HG02759 (cell line): ENCODE measurements at regions not wholly inside any gene's neighbourhood (a gene's known extent, or its start where the extent isn't known, plus 50 kb on each side); places are given as distances from the start of the nearest gene placed in this dataset.
"Not testable (repeated sequence)": the region's sequence is repeated elsewhere in the genome, so short reads cannot be mapped to it uniquely, and the experiment has no call there.

Experiments used
- ATAC-seq: cut with Tn5 transposase; IDR thresholded peaks from one replicate; pipeline ENCODE4 v1.9.1; 2021; ENCODE audit warnings: mild to moderate bottlenecking, moderate library complexity; ENCODE audit not compliant: unreplicated experiment

GRCh38 chr9:41839786-41840185, 289.4 kb downstream of the CNTNAP3B start:
- not testable (repeated sequence) for ATAC-seq

GRCh38 chr9:41838953-41839352, 290.3 kb downstream of the CNTNAP3B start:
- not testable (repeated sequence) for ATAC-seq

- not testable (repeated sequence) for ATAC-seq
Measured at GRCh38 chr9:41838562-41838851, 290.7 kb downstream of the CNTNAP3B start.

- not testable (repeated sequence) for ATAC-seq
Measured at GRCh38 chr9:41837684-41838561, 291.3 kb downstream of the CNTNAP3B start.

- not testable (repeated sequence) for ATAC-seq
Measured at GRCh38 chr9:41833108-41833507, 296.1 kb downstream of the CNTNAP3B start.

- ATAC-seq: not testable (repeated sequence)
Measured at GRCh38 chr9:41824723-41825122, 304.5 kb downstream of the CNTNAP3B start.

- not testable (repeated sequence) for ATAC-seq
Measured at GRCh38 chr9:41802706-41803105, 326.5 kb downstream of the CNTNAP3B start.

- ATAC-seq: not testable (repeated sequence)
Measured at GRCh38 chr9:41798684-41799083, 330.5 kb downstream of the CNTNAP3B start.

GRCh38 chr9:41790719-41791363, 338.4 kb downstream of the CNTNAP3B start:
- not testable (repeated sequence) for ATAC-seq

- not testable (repeated sequence) for ATAC-seq
Measured at GRCh38 chr9:41790007-41790406, 339.2 kb downstream of the CNTNAP3B start.

GRCh38 chr9:41789387-41789786, 339.8 kb downstream of the CNTNAP3B start:
- ATAC-seq: not testable (repeated sequence)

- peak; percentile 46 for ATAC-seq
Measured at GRCh38 chr9:41787951-41788350, 341.3 kb downstream of the CNTNAP3B start.

GRCh38 chr9:41787270-41787669, 342.0 kb downstream of the CNTNAP3B start:
- not testable (repeated sequence) for ATAC-seq

- ATAC-seq: not testable (repeated sequence)
Measured at GRCh38 chr9:41784006-41784405, 345.2 kb downstream of the CNTNAP3B start.

- not testable (repeated sequence) for ATAC-seq
Measured at GRCh38 chr9:41783070-41783810, 346.0 kb downstream of the CNTNAP3B start.

GRCh38 chr9:41781899-41782298, 347.3 kb downstream of the CNTNAP3B start:
- ATAC-seq: not testable (repeated sequence)

- not testable (repeated sequence) for ATAC-seq
Measured at GRCh38 chr9:41779897-41780406, 349.3 kb downstream of the CNTNAP3B start.

GRCh38 chr9:41779192-41779591, 350.0 kb downstream of the CNTNAP3B start:
- not testable (repeated sequence) for ATAC-seq

GRCh38 chr9:41778535-41779071, 350.6 kb downstream of the CNTNAP3B start:
- ATAC-seq: not testable (repeated sequence)

GRCh38 chr9:41777536-41777935, 351.7 kb downstream of the CNTNAP3B start:
- not testable (repeated sequence) for ATAC-seq

GRCh38 chr9:41772541-41772940, 356.7 kb downstream of the CNTNAP3B start:
- not testable (repeated sequence) for ATAC-seq
